MM.1S (cell line): ENCODE measurements at regions not wholly inside any gene's neighbourhood (a gene's known extent, or its start where the extent isn't known, plus 50 kb on each side); places are given as distances from the start of the nearest gene placed in this dataset.

Experiments used
- DNase-seq: peaks from one replicate; pipeline ENCODE4 v3.0.0-alpha.2; 2015
- H2AFZ ChIP-seq: fragments of 300-600 bp; sonication (generic); 2 replicates; pipeline ENCODE4 v1.6.0; 2016; ENCODE audit warnings: antibody characterized with exemption, low read length
- H3F3A ChIP-seq: fragments of 300-600 bp; sonication (generic); 2 replicates; pipeline ENCODE4 v1.6.1; 2016; ENCODE audit warnings: mild to moderate bottlenecking, antibody characterized with exemption, low read length, moderate library complexity, mixed read lengths; ENCODE audit not compliant: insufficient read depth
- H3K27ac ChIP-seq: fragments of 300-600 bp; sonication (generic); 2 replicates; pipeline ENCODE4 v1.5.1; 2016; ENCODE audit warnings: mild to moderate bottlenecking, low read length
- H3K27me3 ChIP-seq: fragments of 300-600 bp; sonication (generic); replicated peaks from 2 replicates; pipeline ENCODE4 v1.6.0; 2016; ENCODE audit warnings: low read length; ENCODE audit not compliant: insufficient read depth
- H3K36me3 ChIP-seq: fragments of 300-600 bp; sonication (generic); replicated peaks from 2 replicates; pipeline ENCODE4 v1.6.1; 2016; ENCODE audit warnings: mild to moderate bottlenecking, low read length, mixed read lengths; ENCODE audit not compliant: insufficient read depth
- H3K4me1 ChIP-seq: fragments of 300-600 bp; sonication (generic); 2 replicates; pipeline ENCODE4 v1.6.1; 2016; ENCODE audit warnings: low read length, mixed read lengths
- H3K4me2 ChIP-seq: fragments of 300-600 bp; sonication (generic); 2 replicates; pipeline ENCODE4 v1.6.0; 2016; ENCODE audit warnings: low read depth, low read length
- H3K4me3 ChIP-seq: fragments of 300-600 bp; sonication (generic); 2 replicates; pipeline ENCODE4 v1.5.1; 2016; ENCODE audit warnings: low read length, mixed read lengths
- H3K79me2 ChIP-seq: fragments of 300-600 bp; sonication (generic); 2 replicates; pipeline ENCODE4 v1.6.1; 2016; ENCODE audit warnings: mixed run types, low read length, mixed read lengths
- H3K9ac ChIP-seq: fragments of 300-600 bp; sonication (generic); 2 replicates; pipeline ENCODE4 v1.6.1; 2016; ENCODE audit warnings: low read length, mixed read lengths
- H3K9me2 ChIP-seq: fragments of 300-600 bp; sonication (generic); replicated peaks from 2 replicates; pipeline ENCODE4 v1.6.1; 2016; ENCODE audit warnings: mild to moderate bottlenecking, low read length, mixed read lengths; ENCODE audit not compliant: insufficient read depth
- H3K9me3 ChIP-seq: fragments of 300-600 bp; sonication (generic); replicated peaks from 2 replicates; pipeline ENCODE4 v1.6.1; 2016; ENCODE audit warnings: mild to moderate bottlenecking, low read length, mixed read lengths; ENCODE audit not compliant: insufficient read depth
- H4K20me1 ChIP-seq: fragments of 300-600 bp; sonication (generic); 2 replicates; pipeline ENCODE4 v1.6.1; 2016; ENCODE audit warnings: mild to moderate bottlenecking, low read length, moderate library complexity, mixed read lengths; ENCODE audit not compliant: insufficient read depth
- CTCF ChIP-seq: fragments of 300-600 bp; sonication (generic); IDR thresholded peaks from 2 replicates; pipeline ENCODE4 v1.5.1; 2016; ENCODE audit warnings: antibody characterized with exemption, low read length, mixed read lengths
- EZH2 ChIP-seq: fragments of 300-600 bp; sonication (generic); optimal IDR thresholded peaks from 2 replicates; pipeline ENCODE3; 2017; ENCODE audit warnings: low read depth, mild to moderate bottlenecking, antibody characterized with exemption, low read length, mixed read lengths
- EZH2phosphoT487 ChIP-seq: fragments of 300-600 bp; sonication (generic); IDR thresholded peaks from 2 replicates; pipeline ENCODE4 v1.6.1; 2018; ENCODE audit warnings: antibody characterized with exemption, low read length

GRCh38 chr2:121137571-121137970, 147.4 kb downstream of the TFCP2L1 start:
- Histone ChIP-seq H3K27ac (no peak overlapping the region), H3K9me3 (no peaks in the 10 kb centered on the region), H4K20me1 (no peaks in the 10 kb centered on the region), H3F3A (no peaks in the 10 kb centered on the region), H3K79me2 (no peaks in the 10 kb centered on the region), H2AFZ (no peak overlapping the region), H3K36me3 (no peaks in the 10 kb centered on the region), H3K9ac (no peak overlapping the region), H3K4me2 (no peak overlapping the region), H3K27me3 (no peaks in the 10 kb centered on the region), H3K4me1 (no peaks in the 10 kb centered on the region), H3K4me3 (no peak overlapping the region), H3K9me2 (no peaks in the 10 kb centered on the region)
- TF ChIP-seq CTCF (no peak), EZH2phosphoT487 (no peak), EZH2 (no peak)
- DNase-seq: no peak

GRCh38 chr2:121140734-121141133, 144.3 kb downstream of the TFCP2L1 start:
- no peaks in the 10 kb centered on the region for H3K79me2 ChIP-seq
- no peaks in the 10 kb centered on the region for H3K27me3 ChIP-seq
- H3K4me3 ChIP-seq: no peak overlapping the region
- H3K4me2 ChIP-seq: no peak overlapping the region
- no peak overlapping the region for H3K9ac ChIP-seq
- H3K9me3 ChIP-seq: no peaks in the 10 kb centered on the region
- H3K27ac ChIP-seq: no peak overlapping the region
- no peak overlapping the region for H2AFZ ChIP-seq
- TF ChIP-seq EZH2 (no peak), CTCF (no peak), EZH2phosphoT487 (no peak)
- H3K9me2 ChIP-seq: no peaks in the 10 kb centered on the region
- no peaks in the 10 kb centered on the region for H3F3A ChIP-seq
- DNase-seq: no peak
- H3K4me1 ChIP-seq: no peaks in the 10 kb centered on the region
- no peaks in the 10 kb centered on the region for H3K36me3 ChIP-seq
- no peaks in the 10 kb centered on the region for H4K20me1 ChIP-seq

GRCh38 chr2:121142452-121142851, 142.6 kb downstream of the TFCP2L1 start:
- no peak overlapping the region for H3K9ac ChIP-seq
- H3K36me3 ChIP-seq: no peaks in the 10 kb centered on the region
- no peaks in the 10 kb centered on the region for H4K20me1 ChIP-seq
- no peak overlapping the region for H3K4me2 ChIP-seq
- H3K9me2 ChIP-seq: no peaks in the 10 kb centered on the region
- H3K4me1 ChIP-seq: no peaks in the 10 kb centered on the region
- H3K4me3 ChIP-seq: no peak overlapping the region
- H3K27ac ChIP-seq: no peak overlapping the region
- no peaks in the 10 kb centered on the region for H3K27me3 ChIP-seq
- TF ChIP-seq EZH2phosphoT487: no peak
- TF ChIP-seq CTCF: no peak
- TF ChIP-seq EZH2: no peak
- H3F3A ChIP-seq: no peaks in the 10 kb centered on the region
- no peaks in the 10 kb centered on the region for H3K79me2 ChIP-seq
- no peak for DNase-seq
- no peak overlapping the region for H2AFZ ChIP-seq
- H3K9me3 ChIP-seq: no peaks in the 10 kb centered on the region
